ENCODE measurements at regions not wholly inside any gene's neighbourhood (a gene's known extent, or its start where the extent isn't known, plus 50 kb on each side); places are given as distances from the start of the nearest gene placed in this dataset.

GRCh38 chr6:150547502-150548222, 52.0 kb upstream of the PLEKHG1 start (continued):
- TF ChIP-seq ZNF577 (CRISPR knock-in tag; IDR thresholded peaks at IDR 0.05; ENCODE audit: borderline replicate concordance, low read depth) (no peak), CSRNP1 (CRISPR knock-in tag; IDR thresholded peaks at IDR 0.05) (no peak), HIVEP1 (CRISPR knock-in tag; IDR thresholded peaks at IDR 0.05) (no peak), ZNF616 (CRISPR knock-in tag; IDR thresholded peaks at IDR 0.05; ENCODE audit: low read depth) (no peak), JARID2 (CRISPR knock-in tag; IDR thresholded peaks at IDR 0.05; ENCODE audit: insufficient replicate concordance) (no peak), YEATS2 (CRISPR knock-in tag; IDR thresholded peaks at IDR 0.05; ENCODE audit: borderline replicate concordance) (no peak), KDM5A (IDR thresholded peaks at IDR 0.05; ENCODE audit: borderline replicate concordance, low read length) (no peak), ARID2 (CRISPR knock-in tag; IDR thresholded peaks at IDR 0.05; ENCODE audit: borderline replicate concordance) (no peak), SETDB1 (CRISPR knock-in tag; IDR thresholded peaks at IDR 0.05; ENCODE audit: borderline replicate concordance) (no peak), BHLHE40 (IDR thresholded peaks at IDR 0.05; ENCODE audit: low read length) (no peak), ZNF225 (CRISPR knock-in tag; IDR thresholded peaks at IDR 0.05) (no peak), ZSCAN12 (CRISPR knock-in tag; IDR thresholded peaks at IDR 0.05) (no peak), ZFP36L2 (CRISPR knock-in tag; IDR thresholded peaks at IDR 0.05) (no peak), ZBTB7A (CRISPR knock-in tag; IDR thresholded peaks at IDR 0.05) (no peak), RELA (CRISPR knock-in tag; IDR thresholded peaks at IDR 0.05) (no peak)
- TF ChIP-seq, protein P1, sequence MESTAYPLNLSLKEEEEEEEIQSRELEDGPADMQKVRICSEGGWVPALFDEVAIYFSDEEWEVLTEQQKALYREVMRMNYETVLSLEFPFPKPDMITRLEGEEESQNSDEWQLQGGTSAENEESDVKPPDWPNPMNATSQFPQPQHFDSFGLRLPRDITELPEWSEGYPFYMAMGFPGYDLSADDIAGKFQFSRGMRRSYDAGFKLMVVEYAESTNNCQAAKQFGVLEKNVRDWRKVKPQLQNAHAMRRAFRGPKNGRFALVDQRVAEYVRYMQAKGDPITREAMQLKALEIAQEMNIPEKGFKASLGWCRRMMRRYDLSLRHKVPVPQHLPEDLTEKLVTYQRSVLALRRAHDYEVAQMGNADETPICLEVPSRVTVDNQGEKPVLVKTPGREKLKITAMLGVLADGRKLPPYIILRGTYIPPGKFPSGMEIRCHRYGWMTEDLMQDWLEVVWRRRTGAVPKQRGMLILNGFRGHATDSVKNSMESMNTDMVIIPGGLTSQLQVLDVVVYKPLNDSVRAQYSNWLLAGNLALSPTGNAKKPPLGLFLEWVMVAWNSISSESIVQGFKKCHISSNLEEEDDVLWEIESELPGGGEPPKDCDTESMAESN (CRISPR knock-in tag; conservative IDR thresholded peaks at IDR 0.05): no peak
- TF ChIP-seq, protein P2, sequence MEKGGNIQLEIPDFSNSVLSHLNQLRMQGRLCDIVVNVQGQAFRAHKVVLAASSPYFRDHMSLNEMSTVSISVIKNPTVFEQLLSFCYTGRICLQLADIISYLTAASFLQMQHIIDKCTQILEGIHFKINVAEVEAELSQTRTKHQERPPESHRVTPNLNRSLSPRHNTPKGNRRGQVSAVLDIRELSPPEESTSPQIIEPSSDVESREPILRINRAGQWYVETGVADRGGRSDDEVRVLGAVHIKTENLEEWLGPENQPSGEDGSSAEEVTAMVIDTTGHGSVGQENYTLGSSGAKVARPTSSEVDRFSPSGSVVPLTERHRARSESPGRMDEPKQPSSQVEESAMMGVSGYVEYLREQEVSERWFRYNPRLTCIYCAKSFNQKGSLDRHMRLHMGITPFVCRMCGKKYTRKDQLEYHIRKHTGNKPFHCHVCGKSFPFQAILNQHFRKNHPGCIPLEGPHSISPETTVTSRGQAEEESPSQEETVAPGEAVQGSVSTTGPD (CRISPR knock-in tag; IDR thresholded peaks at IDR 0.05): 0 out of 2 replicates have a peak, but pooled peaks have one; percentile 28

All from HepG2 (cell line).